ENCODE measurements at regions not wholly inside any gene's neighbourhood (a gene's known extent, or its start where the extent isn't known, plus 50 kb on each side); places are given as distances from the start of the nearest gene placed in this dataset.
"Not testable (repeated sequence)": the region's sequence is repeated elsewhere in the genome, so short reads cannot be mapped to it uniquely, and the experiment has no call there.

DNA sequence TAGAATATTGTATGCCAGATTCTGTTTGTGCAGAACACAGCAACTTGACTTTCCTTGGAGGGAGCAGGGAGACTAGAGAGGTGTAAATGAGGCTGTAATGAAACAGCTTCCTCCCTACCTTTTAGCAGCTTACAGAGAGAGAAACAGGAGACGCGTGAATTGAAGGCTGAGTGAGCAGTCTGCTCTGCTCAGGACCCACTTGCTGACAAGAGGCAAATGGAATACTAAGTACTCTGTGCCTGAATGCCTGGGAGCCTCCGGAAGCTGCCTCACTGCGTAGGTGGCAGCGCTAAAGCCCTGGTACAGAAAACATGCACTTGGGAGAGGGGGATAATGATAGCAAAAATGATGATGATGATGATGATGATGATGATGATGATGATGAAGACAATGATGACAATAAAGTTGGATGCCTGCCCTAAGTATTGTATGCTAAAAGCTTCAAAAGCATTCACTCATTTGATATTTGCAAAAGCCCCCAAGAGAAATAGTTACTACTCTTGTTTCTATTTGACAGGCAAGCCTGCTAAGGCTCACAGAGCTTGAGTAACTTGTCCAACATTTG, 548.9 kb downstream of the NTRK3 start:
- H3K4me3 Mint-ChIP-seq = no peak overlapping the region
- ChIA-PET POLR2A (no interaction called here), CTCF (no interaction called here)
- intact Hi-C loops (cut with micrococcal nuclease) = no loop called here
- H3K4me1 Mint-ChIP-seq (ENCODE audit: low read depth) = no peaks in the 10 kb centered on the region
- H3K27me3 Mint-ChIP-seq = no peaks in the 10 kb centered on the region
- H3K27ac Mint-ChIP-seq = no peak overlapping the region
- no peak for DNase-seq
- H3K36me3 Mint-ChIP-seq = no peaks in the 10 kb centered on the region
- no peaks in the 10 kb centered on the region for H3K9me3 Mint-ChIP-seq

DNA sequence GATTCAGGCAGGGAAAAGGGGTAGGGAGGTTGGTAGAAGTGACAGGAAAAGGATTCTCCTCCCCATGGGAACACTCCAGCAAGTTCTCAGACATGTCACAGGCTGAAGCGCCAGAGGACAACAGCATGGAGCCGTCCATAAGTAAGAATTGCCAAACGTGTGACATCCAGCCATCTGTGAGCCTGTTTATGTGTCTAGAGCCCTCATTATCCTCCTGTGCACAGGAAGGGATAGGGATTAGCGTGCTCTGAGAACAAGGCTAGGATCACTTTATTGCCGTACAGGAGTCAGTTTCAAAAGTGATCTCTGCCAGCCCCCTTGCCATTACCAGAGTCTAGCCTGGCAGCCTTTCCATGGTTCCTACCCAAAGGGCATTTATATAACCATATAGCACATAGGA, 549.5 kb downstream of the NTRK3 start:
- POLR2A ChIA-PET = no interaction called here
- intact Hi-C loops (cut with micrococcal nuclease) = no loop called here

DNA sequence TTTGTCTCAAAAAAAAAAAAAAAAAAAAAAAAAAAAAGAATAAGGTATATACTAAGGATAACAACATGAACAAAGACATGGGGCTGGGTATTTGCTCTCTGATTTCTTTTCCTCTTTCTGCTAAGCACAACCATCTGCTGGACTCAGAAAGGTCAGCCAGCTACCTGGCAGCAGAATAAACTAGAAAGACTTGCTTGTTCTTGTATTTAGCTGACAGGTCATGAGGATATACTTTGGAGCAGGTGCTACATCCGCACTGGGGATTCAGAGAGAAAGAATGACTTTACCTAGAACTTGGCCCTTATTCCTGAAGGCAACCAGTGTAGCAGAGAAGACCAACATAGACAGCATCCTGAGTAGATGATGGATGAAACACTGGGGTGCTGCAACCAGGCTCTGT, 550.5 kb downstream of the NTRK3 start:
- ChIA-PET CTCF (no interaction called here), POLR2A (no interaction called here)
- intact Hi-C loops (cut with micrococcal nuclease) = no loop called here
- Mint-ChIP-seq H3K27ac (no peak overlapping the region), H3K36me3 (no peaks in the 10 kb centered on the region), H3K9me3 (no peaks in the 10 kb centered on the region), H3K4me1 (ENCODE audit: low read depth) (no peaks in the 10 kb centered on the region), H3K27me3 (no peaks in the 10 kb centered on the region), H3K4me3 (no peak overlapping the region)
- no peak for DNase-seq

More for the DNA sequence above, 549.5 kb downstream of the NTRK3 start:
- no peaks in the 10 kb centered on the region for H3K27me3 Mint-ChIP-seq
- no peak overlapping the region for H3K27ac Mint-ChIP-seq
- H3K4me1 Mint-ChIP-seq (ENCODE audit: low read depth) = no peaks in the 10 kb centered on the region
- no peak for DNase-seq
- no peaks in the 10 kb centered on the region for H3K9me3 Mint-ChIP-seq
- H3K4me3 Mint-ChIP-seq = no peak overlapping the region
- CTCF ChIA-PET = no interaction called here
- no peaks in the 10 kb centered on the region for H3K36me3 Mint-ChIP-seq

DNA sequence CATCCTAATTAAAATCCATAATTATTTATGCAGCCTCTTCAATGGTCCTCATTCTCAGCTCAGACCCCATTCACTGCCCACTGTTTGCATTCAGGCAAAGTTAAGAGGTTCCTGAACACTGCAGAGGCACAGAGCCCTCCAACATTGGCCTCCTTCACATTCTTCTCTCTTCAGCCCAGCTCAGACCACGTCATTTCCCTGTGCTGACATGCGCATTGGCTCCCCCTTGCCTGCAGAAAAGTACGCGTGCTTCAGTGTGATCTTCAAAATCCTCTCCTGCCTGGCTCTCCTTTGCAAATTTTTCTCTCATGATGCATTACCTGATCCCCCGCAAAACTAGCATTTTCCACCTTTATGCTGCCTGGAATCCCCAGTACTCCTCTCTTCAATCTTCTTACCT, 552.3 kb downstream of the NTRK3 start:
- H3K36me3 Mint-ChIP-seq = no peaks in the 10 kb centered on the region
- ChIA-PET CTCF (no interaction called here), POLR2A (no interaction called here)
- intact Hi-C loops (cut with micrococcal nuclease) = no loop called here
- H3K4me3 Mint-ChIP-seq = no peak overlapping the region
- no peaks in the 10 kb centered on the region for H3K4me1 Mint-ChIP-seq (ENCODE audit: low read depth)
- no peak for DNase-seq
- no peaks in the 10 kb centered on the region for H3K9me3 Mint-ChIP-seq
- H3K27ac Mint-ChIP-seq = no peak overlapping the region
- H3K27me3 Mint-ChIP-seq = no peaks in the 10 kb centered on the region

DNA sequence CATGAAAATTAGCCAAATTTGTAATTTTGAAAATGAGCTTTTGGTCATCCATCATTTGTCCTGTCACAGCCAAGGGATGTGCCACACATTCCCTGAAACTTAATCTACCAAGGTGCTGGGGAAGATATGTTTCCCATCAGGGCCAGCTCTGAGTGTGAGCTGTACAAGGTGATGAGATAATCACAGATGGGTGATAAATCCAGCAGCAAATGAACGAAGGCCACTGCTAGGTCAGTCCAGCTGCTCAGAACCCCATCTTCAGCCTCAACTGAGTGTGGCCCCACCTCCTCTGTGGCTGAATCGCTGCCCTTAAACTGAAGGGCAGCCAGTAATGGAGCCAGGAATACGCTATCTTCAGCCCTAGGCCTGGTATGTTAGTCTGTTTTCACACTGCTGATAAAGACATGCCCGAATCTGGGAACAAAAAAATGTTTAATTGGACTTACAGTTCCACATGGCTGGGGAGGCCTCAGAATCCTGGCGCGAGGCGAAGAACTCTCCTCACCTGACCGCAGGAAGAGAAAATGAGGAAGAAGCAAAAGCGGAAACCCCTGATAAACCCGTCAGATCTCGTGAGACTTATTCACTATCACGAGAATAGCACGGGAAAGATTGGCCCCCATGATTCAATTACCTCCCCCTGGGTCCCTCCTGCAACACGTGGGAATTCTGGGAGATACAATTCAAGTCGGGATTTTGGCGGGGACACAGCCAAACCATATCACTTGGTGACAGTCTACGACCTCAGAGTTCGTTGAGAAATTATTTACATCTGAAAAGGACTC, 553.0 kb downstream of the NTRK3 start:
- no peak for DNase-seq
- Mint-ChIP-seq H3K36me3 (no peaks in the 10 kb centered on the region), H3K4me1 (ENCODE audit: low read depth) (no peaks in the 10 kb centered on the region), H3K27ac (no peak overlapping the region), H3K27me3 (no peaks in the 10 kb centered on the region), H3K9me3 (no peaks in the 10 kb centered on the region), H3K4me3 (no peak overlapping the region)
- CTCF ChIA-PET = no interaction called here
- intact Hi-C loops (cut with micrococcal nuclease) = no loop called here
- POLR2A ChIA-PET = no interaction called here

DNA sequence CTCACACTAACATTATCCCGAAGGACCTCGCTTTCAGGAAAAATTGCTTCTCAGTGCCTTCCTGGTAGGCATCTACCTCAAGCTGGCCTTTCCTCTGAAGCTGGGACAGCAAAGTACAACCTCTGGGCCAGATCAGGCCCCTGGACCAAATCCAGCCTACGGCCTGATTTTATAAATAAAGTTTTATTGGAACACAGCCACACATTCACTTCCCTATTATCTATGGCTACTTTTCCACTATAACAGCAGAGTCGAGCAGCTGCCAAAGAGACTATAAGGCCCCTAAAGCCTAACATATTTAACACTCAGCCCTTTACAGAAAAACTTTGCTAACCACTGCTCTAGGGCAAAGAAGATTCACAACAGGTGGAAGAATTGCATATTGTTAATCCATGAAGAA, 554.3 kb downstream of the NTRK3 start:
- intact Hi-C loops (cut with micrococcal nuclease) = no loop called here
- POLR2A ChIA-PET = no interaction called here
- Mint-ChIP-seq H3K9me3 (peaks cover 7% of the 10 kb centered on the region), H3K4me3 (no peak overlapping the region), H3K27ac (no peak overlapping the region), H3K27me3 (no peaks in the 10 kb centered on the region), H3K4me1 (ENCODE audit: low read depth) (no peaks in the 10 kb centered on the region), H3K36me3 (no peaks in the 10 kb centered on the region)
- DNase-seq = no peak
- CTCF ChIA-PET = no interaction called here

DNA sequence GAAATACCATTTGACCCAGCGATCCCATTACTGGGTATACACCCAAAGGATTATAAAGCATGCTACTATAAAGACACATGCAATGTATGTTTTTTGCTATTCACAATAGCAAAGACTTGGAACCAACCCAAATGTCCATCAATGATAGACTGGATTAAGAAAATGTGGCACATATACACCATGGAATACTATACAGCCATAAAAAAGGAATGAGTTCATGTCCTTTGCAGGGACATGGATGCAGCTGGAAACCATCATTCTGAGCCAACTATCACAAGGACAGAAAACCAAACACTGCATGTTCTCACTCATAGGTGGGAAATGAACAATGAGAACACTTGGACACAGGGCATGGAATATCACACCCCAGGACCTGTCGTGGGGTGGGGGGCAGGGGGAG, 558.1 kb downstream of the NTRK3 start:
- POLR2A ChIA-PET; H3K4me1 Mint-ChIP-seq (ENCODE audit: low read depth); intact Hi-C loops (cut with micrococcal nuclease); H3K4me3 Mint-ChIP-seq; H3K27me3 Mint-ChIP-seq; H3K36me3 Mint-ChIP-seq; H3K27ac Mint-ChIP-seq; DNase-seq; CTCF ChIA-PET: not testable (repeated sequence)
- H3K9me3 Mint-ChIP-seq = peaks cover 11% of the 10 kb centered on the region

DNA sequence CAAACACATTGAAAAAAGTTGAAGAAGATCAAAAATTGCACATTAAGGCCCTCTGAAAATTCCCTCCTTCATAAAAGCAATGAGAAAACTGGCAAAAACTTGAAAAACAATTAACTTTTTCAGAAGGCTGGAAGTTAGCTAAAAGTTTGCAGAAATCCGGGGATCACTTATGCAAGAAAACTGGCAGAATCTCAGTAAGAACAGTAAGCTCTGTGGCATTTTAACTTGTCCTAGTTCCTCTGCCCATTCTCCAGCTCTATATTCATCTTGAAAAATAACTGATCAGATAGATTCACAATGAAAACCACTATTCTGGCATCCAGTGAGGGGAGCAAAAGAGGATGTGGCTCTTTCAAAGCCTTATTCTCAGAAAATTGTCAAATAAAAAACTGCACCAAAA, 566.8 kb downstream of the NTRK3 start:
- Mint-ChIP-seq H3K4me1 (ENCODE audit: low read depth) (peaks cover 6% of the 10 kb centered on the region), H3K36me3 (no peaks in the 10 kb centered on the region), H3K27me3 (no peaks in the 10 kb centered on the region), H3K9me3 (no peaks in the 10 kb centered on the region), H3K27ac (no peak overlapping the region), H3K4me3 (no peak overlapping the region)
- ChIA-PET CTCF (no interaction called here), POLR2A (no interaction called here)
- no peak for DNase-seq
- intact Hi-C loops (cut with micrococcal nuclease) = no loop called here

DNA sequence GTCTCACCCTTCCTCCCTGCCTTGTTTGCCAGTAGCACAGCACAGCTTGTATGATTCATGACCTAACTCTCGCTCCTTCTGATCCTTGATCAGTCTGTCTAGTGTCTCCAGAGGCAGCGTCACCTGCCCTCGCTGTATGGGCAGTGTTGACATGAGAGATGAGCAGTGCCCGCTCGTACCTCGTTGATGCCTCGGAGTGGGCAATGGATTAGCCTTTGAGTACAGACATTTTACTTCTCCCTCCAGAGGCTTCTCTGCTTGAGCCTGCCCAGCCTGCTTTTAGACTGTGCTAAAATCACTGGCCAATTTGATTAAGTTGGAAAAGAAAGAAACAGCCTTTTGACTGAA, 569.0 kb downstream of the NTRK3 start:
- H3K9me3 Mint-ChIP-seq = no peaks in the 10 kb centered on the region
- H3K36me3 Mint-ChIP-seq = no peaks in the 10 kb centered on the region
- no peak overlapping the region for H3K4me3 Mint-ChIP-seq
- H3K27ac Mint-ChIP-seq = no peak overlapping the region
- no peak for DNase-seq
- H3K27me3 Mint-ChIP-seq = no peaks in the 10 kb centered on the region
- ChIA-PET POLR2A (no interaction called here), CTCF (no interaction called here)
- intact Hi-C loops (cut with micrococcal nuclease) = no loop called here
- peaks cover 7% of the 10 kb centered on the region for H3K4me1 Mint-ChIP-seq (ENCODE audit: low read depth)

DNA sequence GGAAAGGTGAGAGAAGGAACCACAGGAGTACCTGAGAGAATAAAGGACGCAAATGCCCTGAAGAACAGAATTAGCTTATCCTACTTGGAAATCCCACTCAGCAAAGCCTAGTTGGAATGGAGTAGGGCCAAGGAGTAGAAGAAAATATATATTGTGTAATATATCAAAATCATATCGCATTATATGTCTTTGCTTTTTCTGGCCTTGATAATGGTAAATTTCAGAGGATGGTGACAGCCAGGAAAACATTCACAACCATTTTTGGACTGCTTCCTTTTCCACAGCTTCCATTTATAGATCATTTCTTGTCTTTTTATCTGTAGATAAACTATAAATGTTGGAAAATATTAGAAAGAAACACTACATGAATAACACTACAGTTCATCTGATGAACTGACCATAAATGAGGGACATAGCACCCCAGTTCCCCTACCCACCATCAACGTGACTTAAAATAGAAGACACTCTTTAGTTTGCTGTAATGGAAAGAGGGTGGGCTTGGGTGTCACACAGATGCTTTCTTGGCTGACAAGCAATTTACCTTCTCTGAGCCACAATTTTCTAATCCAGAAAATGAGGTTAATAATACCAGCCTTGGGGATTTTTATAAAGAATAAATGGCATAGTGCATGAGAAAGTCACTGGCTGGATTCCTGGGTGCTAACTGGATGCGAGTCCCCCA, 569.6 kb downstream of the NTRK3 start:
- Mint-ChIP-seq H3K36me3 (no peaks in the 10 kb centered on the region), H3K4me3 (no peak overlapping the region), H3K27ac (no peak overlapping the region), H3K4me1 (ENCODE audit: low read depth) (peaks cover 11% of the 10 kb centered on the region), H3K9me3 (no peaks in the 10 kb centered on the region), H3K27me3 (no peaks in the 10 kb centered on the region)
- no peak for DNase-seq
- ChIA-PET CTCF (no interaction called here), POLR2A (no interaction called here)
- intact Hi-C loops (cut with micrococcal nuclease) = no loop called here

DNA sequence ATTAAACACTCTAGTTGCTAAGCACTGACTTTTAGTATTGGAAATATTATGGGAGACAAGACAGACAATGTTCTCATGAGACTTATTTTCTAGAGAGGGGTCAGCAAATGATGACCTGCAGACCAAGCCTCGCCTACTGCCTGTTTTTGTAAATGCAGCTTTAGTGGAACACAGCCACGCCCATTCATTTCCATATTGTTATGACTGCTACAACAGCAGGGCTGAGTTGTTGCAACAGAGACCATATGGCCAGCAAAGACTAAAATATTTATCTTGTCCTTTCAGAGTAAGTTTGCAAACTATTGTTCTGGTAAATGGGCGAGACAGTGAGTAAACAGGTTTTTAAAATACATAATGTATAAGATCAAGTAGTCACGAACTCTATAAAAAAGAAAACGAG, 570.2 kb downstream of the NTRK3 start:
- no peak for DNase-seq
- ChIA-PET POLR2A (no interaction called here), CTCF (no interaction called here)
- Mint-ChIP-seq H3K4me1 (ENCODE audit: low read depth) (peaks cover 13% of the 10 kb centered on the region), H3K4me3 (no peak overlapping the region), H3K27ac (no peak overlapping the region), H3K27me3 (no peaks in the 10 kb centered on the region), H3K9me3 (no peaks in the 10 kb centered on the region), H3K36me3 (no peaks in the 10 kb centered on the region)
- intact Hi-C loops (cut with micrococcal nuclease) = no loop called here

DNA sequence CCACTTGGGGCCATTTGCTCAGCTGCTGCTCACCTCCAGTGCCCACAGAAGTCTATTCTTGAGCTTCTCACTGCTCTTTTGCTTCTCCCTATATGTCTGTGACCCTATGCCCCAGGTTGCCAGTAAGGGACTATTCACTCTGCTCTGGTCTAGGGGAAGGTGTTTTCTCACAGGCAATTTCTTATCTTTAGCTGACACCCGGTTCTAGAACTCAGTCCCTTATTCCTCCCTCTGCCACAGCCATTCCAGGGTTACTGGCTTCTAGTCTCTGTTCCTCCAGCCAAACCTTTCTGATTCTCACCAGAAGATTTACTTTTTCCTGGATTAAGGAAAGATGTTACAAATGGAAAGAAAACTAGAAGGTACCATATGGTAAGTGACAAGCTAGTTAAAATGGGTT, 574.0 kb downstream of the NTRK3 start:
- POLR2A ChIA-PET = no interaction called here

DNA sequence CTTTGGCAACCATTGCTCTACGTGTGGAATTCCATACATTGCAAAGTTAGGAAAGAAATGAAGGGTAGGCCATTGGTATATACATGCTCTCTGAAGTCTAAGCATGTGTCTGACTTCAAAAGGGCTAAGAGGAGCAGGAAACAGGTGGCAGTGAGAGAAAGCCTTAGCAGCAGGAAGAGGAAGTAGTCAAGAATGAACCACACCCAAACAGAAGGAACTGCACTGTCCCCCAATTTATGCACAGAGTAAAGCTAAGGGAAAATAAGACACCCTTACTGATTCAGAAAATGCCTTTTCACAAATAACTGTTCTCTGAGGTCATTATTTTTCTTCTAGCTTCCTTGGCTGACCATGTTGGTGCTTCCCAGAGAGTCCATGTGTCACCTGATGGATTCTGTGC, 575.4 kb downstream of the NTRK3 start:
- Mint-ChIP-seq H3K4me1 (ENCODE audit: low read depth) (peaks cover 16% of the 10 kb centered on the region), H3K9me3 (peaks cover 26% of the 10 kb centered on the region), H3K36me3 (peaks cover 9% of the 10 kb centered on the region), H3K27ac (no peak overlapping the region), H3K4me3 (no peak overlapping the region), H3K27me3 (no peaks in the 10 kb centered on the region)
- DNase-seq = no peak
- POLR2A ChIA-PET = no interaction called here
- intact Hi-C loops (cut with micrococcal nuclease) = no loop called here
- CTCF ChIA-PET = no interaction called here

More for the DNA sequence above, 574.0 kb downstream of the NTRK3 start:
- Mint-ChIP-seq H3K4me3 (no peak overlapping the region), H3K9me3 (peaks cover 14% of the 10 kb centered on the region), H3K36me3 (peaks cover 2% of the 10 kb centered on the region), H3K4me1 (ENCODE audit: low read depth) (peaks cover 16% of the 10 kb centered on the region), H3K27ac (no peak overlapping the region), H3K27me3 (no peaks in the 10 kb centered on the region)
- DNase-seq = no peak
- intact Hi-C loops (cut with micrococcal nuclease) = no loop called here
- CTCF ChIA-PET = interaction anchor here (0.5 to 0.6 kb wide), 2 partner anchors 24 to 81 kb away, joined by 3 read pairs; no protein-coding TSS in a partner anchor

All from activated CD4-positive, alpha-beta memory T cell treated with anti-CD3 and anti-CD28 coated beads for 36 hours (primary cell).